H1 (cell line): ENCODE measurements at regions not wholly inside any gene's neighbourhood (a gene's known extent, or its start where the extent isn't known, plus 50 kb on each side); places are given as distances from the start of the nearest gene placed in this dataset.
A peak's percentile ranks its signal among the peaks of the same experiment; 100 is the strongest.
"Not testable (repeated sequence)": the region's sequence is repeated elsewhere in the genome, so short reads cannot be mapped to it uniquely, and the experiment has no call there.

Source experiments
- CTCF ChIA-PET: fragments of 300-600 bp; sonication (Branson Sonifier 250); formaldehyde crosslinking; loops from one replicate; lab custom pipeline; 2021; ENCODE audit not compliant: partially characterized antibody; lab: Charles Lee
- POLR2A ChIA-PET: fragments of 300-600 bp; sonication (Branson Sonifier 250); formaldehyde crosslinking; loops from one replicate; lab custom pipeline; 2021; ENCODE audit warnings: inconsistent platforms; ENCODE audit not compliant: partially characterized antibody; lab: Charles Lee
- DNase-seq, 2 experiments: peaks; one replicate each; pipeline versions ENCODE4 v3.0.0 to v3.0.0-alpha.2; 2010 to 2022; ENCODE audit warnings: low spot score in 2 of 2, low read depth in 1 of 2, mixed read lengths in 1 of 2
- FAIRE-seq: peaks from 2 replicates; lab custom pipeline; 2011; peaks lifted over from hg19 to GRCh38; lab: Jason Lieb, UNC
- H2AFZ ChIP-seq: 2 replicates; pipeline ENCODE4 v1.8.1; 2012; ENCODE audit warnings: low read length, inconsistent platforms
- H2AK5ac ChIP-seq: 2 replicates; pipeline ENCODE4 v1.6.1; 2013; ENCODE audit warnings: low read depth, low read length
- H2BK120ac ChIP-seq: replicated peaks from 2 replicates; pipeline ENCODE3; 2013; ENCODE audit warnings: low read depth, low read length, inconsistent platforms
- H2BK12ac ChIP-seq: 2 replicates; pipeline ENCODE4 v1.6.1; 2013; ENCODE audit warnings: low read depth, low read length
- H2BK15ac ChIP-seq: 2 replicates; pipeline ENCODE4 v1.6.1; 2013; ENCODE audit warnings: low read length
- H2BK20ac ChIP-seq: 2 replicates; pipeline ENCODE4 v1.6.1; 2013; ENCODE audit warnings: low read length
- H2BK5ac ChIP-seq: 2 replicates; pipeline ENCODE4 v1.6.1; 2013; ENCODE audit warnings: low read depth, low read length
- H3K14ac ChIP-seq: 2 replicates; pipeline ENCODE4 v1.6.1; 2013; ENCODE audit warnings: inconsistent platforms; ENCODE audit not compliant: insufficient read length
- H3K18ac ChIP-seq: 2 replicates; pipeline ENCODE4 v1.6.1; 2013; ENCODE audit warnings: low read length; ENCODE audit errors: extremely low read depth
- H3K23ac ChIP-seq: 2 replicates; pipeline ENCODE4 v1.6.1; 2013; ENCODE audit warnings: inconsistent platforms; ENCODE audit not compliant: insufficient read length
- H3K23me2 ChIP-seq: 2 replicates; pipeline ENCODE4 v1.6.1; 2013; ENCODE audit warnings: low read depth, low read length
- H3K27ac ChIP-seq: 2 replicates; pipeline ENCODE4 v1.6.1; 2011; ENCODE audit warnings: low read depth, low read length, inconsistent platforms
- H3K27me3 ChIP-seq, 4 experiments: replicated peaks in 1 of 4; 1 replicate in 1 of 4; 2 replicates in 3 of 4; pipeline versions ENCODE4 v1.6.1 to v1.8.1; 2011 to 2013; ENCODE audit warnings: low read length in 3 of 4, mild to moderate bottlenecking in 3 of 4, inconsistent platforms in 2 of 4, mixed read lengths in 2 of 4, moderate library complexity in 1 of 4; ENCODE audit not compliant: control insufficient read depth in 3 of 4, insufficient read depth in 3 of 4; ENCODE audit errors: extremely low read depth in 1 of 4
- H3K36me3 ChIP-seq, 4 experiments: 2 replicates each; pipeline versions ENCODE4 v1.6.1 to v1.8.1; 2011 to 2013; ENCODE audit warnings: mild to moderate bottlenecking in 4 of 4, low read length in 3 of 4, moderate library complexity in 2 of 4, control low read depth in 1 of 4, inconsistent platforms in 1 of 4; ENCODE audit not compliant: insufficient read depth in 4 of 4, control insufficient read depth in 2 of 4
- H3K4ac ChIP-seq: replicated peaks from 2 replicates; pipeline ENCODE3; 2013; ENCODE audit warnings: low read length, low read depth, mixed read lengths, inconsistent platforms; ENCODE audit not compliant: insufficient read length
- H3K4me1 ChIP-seq, 4 experiments: replicated peaks in 1 of 4; 1 replicate in 1 of 4; 2 replicates in 3 of 4; pipeline versions ENCODE4 v1.6.1 to v1.8.1; 2011 to 2013; ENCODE audit warnings: low read length in 3 of 4, inconsistent platforms in 2 of 4, mixed read lengths in 1 of 4; ENCODE audit not compliant: insufficient read depth in 4 of 4, control insufficient read depth in 3 of 4
- H3K4me2 ChIP-seq, 2 experiments: 2 replicates each; pipeline versions ENCODE4 v1.6.1 to v1.8.1; 2011 to 2013; ENCODE audit warnings: low read depth in 2 of 2, low read length in 2 of 2, control low read depth in 1 of 2, inconsistent platforms in 1 of 2, mild to moderate bottlenecking in 1 of 2; ENCODE audit not compliant: insufficient read depth in 1 of 2
- H3K4me3 ChIP-seq, 4 experiments: fragments of 200-600, 300-600 bp in 1 of 4; sonication (generic), shearing (Covaris generic), sonication (Bioruptor Twin) in 1 of 4; 2 replicates each; pipeline versions ENCODE4 v1.5.1 to v1.8.1; 2011 to 2016; ENCODE audit warnings: low read length in 4 of 4, low read depth in 3 of 4, control low read depth in 2 of 4, inconsistent platforms in 2 of 4, mild to moderate bottlenecking in 2 of 4, mixed read lengths in 1 of 4, moderate library complexity in 1 of 4; ENCODE audit not compliant: insufficient read depth in 2 of 4; ENCODE audit errors: extremely low read depth in 1 of 4
- H3K56ac ChIP-seq: replicated peaks from 2 replicates; pipeline ENCODE3; 2013; ENCODE audit warnings: low read depth, mild to moderate bottlenecking, mixed read lengths, low read length, inconsistent platforms; ENCODE audit not compliant: insufficient read length
- H3K79me1 ChIP-seq: 2 replicates; pipeline ENCODE4 v1.6.1; 2013; ENCODE audit warnings: low read depth, low read length, control low read depth
- H3K79me2 ChIP-seq, 2 experiments: 2 replicates each; pipeline versions ENCODE4 v1.6.1 to v1.8.1; 2012 to 2013; ENCODE audit warnings: low read length in 2 of 2, mild to moderate bottlenecking in 2 of 2, inconsistent platforms in 1 of 2; ENCODE audit not compliant: insufficient read depth in 2 of 2, control insufficient read depth in 1 of 2
- H3K9ac ChIP-seq, 4 experiments: replicated peaks in 1 of 4; 1 replicate in 1 of 4; 2 replicates in 3 of 4; pipeline versions ENCODE4 v1.6.1 to v1.8.1; 2011 to 2013; ENCODE audit warnings: low read depth in 3 of 4, low read length in 3 of 4, control low read depth in 2 of 4, mild to moderate bottlenecking in 2 of 4, moderate library complexity in 2 of 4, inconsistent platforms in 1 of 4; ENCODE audit errors: extremely low read depth in 1 of 4
- H3K9me3 ChIP-seq, 2 experiments: 2 replicates each; pipeline versions ENCODE4 v1.6.1 to v1.8.1; 2012 to 2013; ENCODE audit warnings: mild to moderate bottlenecking in 2 of 2, moderate library complexity in 2 of 2, control low read depth in 1 of 2, inconsistent platforms in 1 of 2, low read depth in 1 of 2, low read length in 1 of 2, mixed read lengths in 1 of 2; ENCODE audit not compliant: insufficient read depth in 2 of 2
- H4K20me1 ChIP-seq, 2 experiments: replicated peaks in 1 of 2; 2 replicates each; pipeline versions ENCODE3 to v1.8.1; 2011 to 2013; ENCODE audit warnings: inconsistent platforms in 2 of 2, low read length in 2 of 2, mild to moderate bottlenecking in 1 of 2; ENCODE audit not compliant: insufficient read depth in 2 of 2, control insufficient read depth in 1 of 2
- H4K5ac ChIP-seq: 2 replicates; pipeline ENCODE4 v1.6.1; 2013; ENCODE audit warnings: low read length, low read depth, mixed read lengths, inconsistent platforms; ENCODE audit not compliant: insufficient read length
- H4K8ac ChIP-seq: 2 replicates; pipeline ENCODE4 v1.8.0; 2013; ENCODE audit warnings: mild to moderate bottlenecking, moderate library complexity, low read length, inconsistent platforms; ENCODE audit not compliant: insufficient read depth; ENCODE audit errors: extremely low read depth
- H4K91ac ChIP-seq: replicated peaks from 2 replicates; pipeline ENCODE3; 2013; ENCODE audit warnings: low read length, mixed read lengths, inconsistent platforms; ENCODE audit not compliant: insufficient read length
- WGBS, 2 experiments: shearing (Covaris generic) in 1 of 2; methylation state at CpG; one replicate each; pipeline versions ENCODE4 v1.1.6 to v1.1.7; 2013 to 2015; ENCODE audit warnings: low lambda C conversion rate in 2 of 2, mixed read lengths in 2 of 2, inconsistent platforms in 1 of 2, low coverage in 1 of 2, missing lambda C conversion rate in 1 of 2; ENCODE audit not compliant: insufficient replicate concordance in 2 of 2, insufficient coverage in 1 of 2, insufficient read length in 1 of 2; ENCODE audit errors: extremely low coverage in 1 of 2, missing lambda C conversion rate in 1 of 2; 5-methylcytosine and 5-hydroxymethylcytosine counted together

GRCh38 chr12:105446460-105446859 lies 116.0 kb downstream of the C12orf75 start:
- H3K23me2 ChIP-seq, H3K79me1 ChIP-seq, H3K4me1 ChIP-seq, H3K79me2 ChIP-seq, H2BK120ac ChIP-seq, H2AFZ ChIP-seq, H3K4me3 ChIP-seq, H2BK15ac ChIP-seq, DNase-seq, POLR2A ChIA-PET, H3K4ac ChIP-seq, H3K36me3 ChIP-seq, H3K56ac ChIP-seq, H3K18ac ChIP-seq, H4K8ac ChIP-seq, H3K9ac ChIP-seq, H3K23ac ChIP-seq, H3K4me2 ChIP-seq, H4K20me1 ChIP-seq, H4K91ac ChIP-seq, H3K14ac ChIP-seq, H3K27me3 ChIP-seq, H3K27ac ChIP-seq, H3K9me3 ChIP-seq, H2BK5ac ChIP-seq, H2BK20ac ChIP-seq, H4K5ac ChIP-seq, H2AK5ac ChIP-seq, FAIRE-seq: not testable (repeated sequence)
- 93% methylated on average over 2 of the region's 2 CpGs; no CpG with 5 or more reads in 1 of the 2 experiments for WGBS, 2 experiments
- CTCF ChIA-PET = interaction anchor here (0.8 to 1.5 kb wide), 4 partner anchors 23 to 58 kb away, joined by 3 to 4 read pairs (median 3); no protein-coding TSS in a partner anchor
- peak overlapping the region; percentile 21 for H2BK12ac ChIP-seq
